HG03175 (cell line): ENCODE measurements at regions not wholly inside any gene's neighbourhood (a gene's known extent, or its start where the extent isn't known, plus 50 kb on each side); places are given as distances from the start of the nearest gene placed in this dataset.
"Not testable (repeated sequence)": the region's sequence is repeated elsewhere in the genome, so short reads cannot be mapped to it uniquely, and the experiment has no call there.

Experiments used
- ATAC-seq: cut with Tn5 transposase; IDR thresholded peaks from one replicate; pipeline ENCODE4 v1.9.1; 2021; ENCODE audit warnings: mild to moderate bottlenecking, moderate library complexity; ENCODE audit not compliant: unreplicated experiment

DNA sequence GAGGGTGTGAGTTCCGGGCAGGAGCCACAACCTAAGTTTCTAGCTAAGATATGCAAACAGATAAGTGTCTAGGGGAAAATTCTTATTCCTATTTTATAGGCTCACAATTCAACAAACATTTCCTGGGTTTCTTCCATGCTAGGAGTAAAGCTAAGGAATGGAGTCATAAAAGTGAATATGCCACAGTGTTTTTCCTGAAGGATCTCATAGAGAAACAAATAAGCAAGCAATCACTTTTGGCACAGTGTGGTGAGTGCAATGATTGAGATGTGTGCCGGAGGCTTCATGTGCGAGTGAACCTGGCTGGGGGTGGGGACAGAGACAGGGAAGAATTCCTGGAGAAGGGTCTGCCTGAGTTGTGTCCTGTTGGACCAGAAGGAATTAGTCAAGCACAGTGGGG lies 147.4 kb downstream of the TENT5C start:
- ATAC-seq: no peak

DNA sequence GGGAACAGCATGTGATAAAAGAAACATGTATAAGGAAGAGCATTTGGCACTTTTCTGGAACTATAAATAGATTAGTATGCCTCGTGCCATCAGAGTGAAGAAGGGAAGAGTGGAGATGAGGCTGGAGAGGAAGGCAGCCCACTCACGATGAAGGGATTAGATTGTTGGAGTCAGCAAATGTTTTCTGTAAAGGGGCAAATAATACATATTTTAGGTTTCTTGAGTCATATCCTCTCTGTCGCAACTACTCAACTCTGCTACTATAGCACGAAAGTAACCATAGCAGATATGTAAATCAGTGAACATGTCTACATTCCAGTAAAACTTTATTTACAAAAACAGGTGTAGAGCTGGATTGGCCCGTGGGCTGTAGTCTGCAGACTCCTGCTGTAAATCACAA lies 147.8 kb downstream of the TENT5C start:
- ATAC-seq: no peak

DNA sequence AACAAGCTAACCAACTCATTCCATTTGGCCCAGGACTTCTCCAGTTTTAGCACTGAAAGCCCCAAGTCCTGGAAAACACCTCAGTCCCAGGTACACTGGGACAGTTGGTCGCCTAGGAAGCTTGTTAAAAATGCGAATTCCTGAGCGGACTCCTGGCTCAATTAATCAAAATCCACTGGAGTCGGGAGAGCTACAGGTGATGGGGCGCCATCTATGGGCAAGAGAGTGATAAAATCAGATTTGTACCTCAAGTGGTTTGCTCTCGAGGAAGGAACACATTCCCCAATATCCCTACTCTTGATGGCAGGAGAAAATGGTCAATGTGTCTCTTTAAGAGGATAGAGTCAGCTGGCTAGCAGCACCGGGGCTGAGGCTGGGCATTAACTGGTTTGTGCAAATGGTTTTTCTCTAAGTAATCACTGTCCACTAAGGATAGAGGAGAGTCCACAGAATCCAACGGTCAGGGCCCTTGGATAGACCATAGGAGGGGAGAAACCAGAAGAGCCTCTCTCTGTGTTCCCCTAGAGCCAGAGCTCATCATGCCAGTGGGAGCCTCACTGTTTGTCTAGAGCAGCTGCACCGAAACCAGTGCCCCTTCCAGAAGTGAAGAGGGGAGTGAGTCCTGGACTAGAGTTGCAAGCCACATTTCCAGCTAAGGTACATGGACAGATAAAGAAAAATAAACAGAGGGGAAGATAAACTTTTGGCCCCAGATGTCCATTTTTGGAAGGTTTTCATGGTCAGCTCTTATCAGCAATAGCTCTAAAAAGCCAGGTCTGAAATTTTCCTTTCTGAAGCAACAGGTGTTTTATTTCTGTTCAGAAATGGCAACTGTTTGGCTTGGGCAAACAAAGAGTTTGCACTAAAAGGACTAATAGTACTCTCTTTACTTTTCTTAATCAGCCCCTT lies 148.5 kb downstream of the TENT5C start:
- no peak for ATAC-seq

DNA sequence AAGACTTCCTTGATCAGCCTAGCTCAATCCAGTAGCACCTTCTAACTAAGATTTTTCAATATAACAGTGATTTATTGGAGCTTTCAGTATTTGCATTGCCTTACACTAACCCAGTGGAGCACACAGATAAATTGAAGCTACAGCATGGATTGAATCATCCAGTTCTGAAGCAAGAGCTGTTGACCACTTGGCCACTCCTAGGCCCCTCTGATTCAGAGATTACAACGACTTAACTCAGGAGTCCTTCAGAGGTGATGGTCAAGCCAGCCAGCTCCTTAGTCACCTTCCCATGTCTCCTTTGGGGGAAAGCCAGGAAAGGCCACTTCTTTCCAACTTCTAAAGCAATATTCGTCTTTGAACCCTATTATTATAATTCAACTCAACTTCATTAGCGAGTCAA lies 151.8 kb downstream of the TENT5C start:
- ATAC-seq: no peak

DNA sequence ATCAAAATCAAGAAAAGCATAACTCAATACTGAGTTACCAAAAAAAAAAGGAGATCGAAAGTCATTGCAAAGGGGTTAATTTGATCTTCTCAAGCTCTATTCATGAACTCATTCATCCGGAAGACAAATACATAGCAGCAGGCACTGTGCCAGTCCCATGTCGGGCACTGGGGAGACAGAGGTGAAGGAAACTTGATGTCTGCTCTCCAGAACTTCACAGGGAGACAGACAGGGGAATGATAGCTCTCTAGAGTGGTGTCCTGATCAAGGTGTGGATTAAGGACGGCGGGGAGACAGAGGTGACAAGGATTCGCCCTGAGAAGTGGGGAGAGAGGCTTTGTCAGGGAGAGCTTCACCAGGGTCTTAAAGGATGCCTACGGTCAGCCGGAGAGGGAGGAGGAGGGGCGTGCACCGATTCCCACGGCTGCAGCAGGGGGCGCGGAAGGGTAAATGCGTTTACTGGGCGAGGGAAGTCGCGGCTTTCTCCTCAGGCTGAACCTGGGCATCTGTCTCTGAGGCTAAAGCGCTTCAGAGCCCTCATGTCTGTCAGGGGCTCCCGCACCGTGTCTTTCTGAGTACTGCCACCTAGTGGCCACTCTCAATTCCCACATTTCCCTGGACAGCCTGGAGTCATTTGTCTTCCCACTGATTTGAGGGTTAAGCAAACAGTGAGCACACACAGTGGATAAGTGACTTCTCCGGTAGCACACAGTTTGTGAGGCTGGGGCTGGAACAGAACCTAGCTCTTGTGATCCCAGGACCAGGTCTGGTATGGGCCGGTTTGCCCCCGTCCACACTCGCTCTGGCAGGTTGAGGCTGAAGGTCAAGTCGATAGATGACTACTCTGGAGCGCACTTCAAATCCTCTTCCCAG lies 152.8 kb downstream of the TENT5C start:
- ATAC-seq: peak; percentile 77

DNA sequence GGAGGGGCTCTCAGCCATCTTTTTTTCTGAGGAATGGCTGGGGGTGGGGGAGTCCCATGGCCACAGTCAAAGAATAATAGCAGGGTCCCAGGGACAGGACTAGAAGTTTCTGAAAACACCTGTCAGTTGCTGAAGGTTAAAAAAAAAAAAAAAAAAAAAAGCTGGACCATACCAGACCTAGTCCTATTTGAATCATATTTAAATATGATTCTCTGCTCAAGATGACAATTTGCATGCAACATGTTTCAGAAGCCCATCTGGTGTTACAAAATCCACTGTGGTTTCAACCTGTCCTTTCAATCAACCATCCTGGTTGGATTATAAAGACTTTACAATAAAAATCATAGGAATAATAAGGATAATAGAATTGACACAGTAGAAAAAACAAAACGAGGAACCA lies 153.7 kb downstream of the TENT5C start:
- no peak for ATAC-seq

DNA sequence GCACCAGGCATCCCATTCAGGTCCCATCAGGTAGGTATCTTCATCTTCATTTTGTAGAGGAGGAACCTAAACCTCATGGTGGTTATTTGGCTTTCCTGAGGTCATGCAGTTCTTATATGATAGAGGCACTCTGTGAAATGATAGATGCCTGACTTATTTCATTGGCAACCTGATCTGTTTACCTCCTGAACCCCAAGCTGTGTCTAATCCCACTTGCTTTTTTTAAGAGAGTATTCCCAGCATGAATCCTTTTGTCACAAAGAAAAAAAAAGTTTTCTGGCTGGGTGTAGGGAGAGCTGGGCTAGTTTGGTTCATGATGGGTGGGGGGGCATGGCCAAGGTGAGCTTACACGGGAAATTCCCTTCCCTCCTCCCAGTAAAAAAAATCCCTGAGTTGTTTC lies 154.2 kb downstream of the TENT5C start:
- ATAC-seq: no peak

DNA sequence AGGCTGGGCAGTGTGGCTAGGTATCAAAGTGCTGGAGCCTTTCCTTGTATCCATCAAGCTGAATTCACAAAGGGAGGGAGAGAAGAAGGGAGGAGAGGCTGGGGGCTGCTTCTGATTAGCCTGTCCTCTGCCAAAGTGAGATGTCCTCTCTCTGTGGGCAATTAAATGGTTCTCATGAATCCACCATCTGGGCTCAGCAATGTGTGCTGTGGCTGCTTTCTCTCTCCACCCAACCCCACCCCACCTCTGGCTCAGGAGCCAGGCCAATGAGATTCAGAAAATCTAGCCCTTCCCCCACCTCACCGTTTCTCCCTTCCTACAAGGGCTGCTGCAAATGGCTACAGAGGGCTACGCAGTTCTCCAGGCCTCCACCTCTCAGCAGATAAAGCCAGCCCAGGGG lies 154.6 kb downstream of the TENT5C start:
- ATAC-seq: no peak

DNA sequence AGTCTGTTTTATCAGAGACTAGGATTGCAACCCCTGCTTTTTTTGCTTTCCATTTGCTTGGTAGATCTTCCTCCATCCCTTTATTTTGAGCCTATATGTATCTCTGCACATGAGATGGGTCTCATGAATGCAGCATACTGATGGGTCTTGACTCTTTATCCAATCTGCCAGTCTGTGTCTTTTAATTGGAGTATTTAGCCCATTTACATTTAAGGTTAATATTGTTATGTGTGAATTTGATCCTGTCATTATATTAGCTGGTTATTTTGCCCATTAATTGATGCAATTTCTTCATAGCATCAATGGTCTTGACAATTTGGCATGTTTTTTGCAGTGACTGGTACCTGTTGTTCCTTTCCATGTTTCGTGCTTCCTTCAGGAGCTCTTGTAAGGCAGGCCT lies 161.7 kb downstream of the GDAP2 start:
- ATAC-seq: not testable (repeated sequence)

DNA sequence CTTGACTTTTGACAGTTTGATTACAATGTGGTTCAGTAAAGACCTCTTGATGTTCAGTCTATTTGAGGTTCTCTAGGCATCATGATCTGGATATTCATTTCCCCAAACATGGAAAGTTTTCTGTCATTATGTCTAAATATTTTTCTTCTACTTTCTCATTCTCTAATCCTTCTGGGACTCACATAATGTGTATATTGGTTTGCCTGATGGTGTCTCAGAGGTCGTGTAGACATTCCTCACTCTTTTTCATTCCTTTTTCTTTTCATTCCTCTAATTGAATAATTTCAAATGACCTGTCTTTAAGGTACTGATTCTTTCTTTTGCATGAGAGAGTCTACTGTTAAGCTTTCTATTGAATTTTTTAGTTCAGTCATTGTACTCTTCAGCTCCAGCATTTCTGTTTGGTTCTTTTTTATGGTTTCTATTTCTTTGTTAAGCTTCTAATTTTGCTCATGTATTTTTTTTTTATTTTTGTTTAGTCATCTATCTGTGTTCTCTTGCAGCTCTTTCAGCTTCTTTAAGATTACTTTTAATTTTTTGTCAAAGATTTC lies 158.4 kb downstream of the GDAP2 start:
- no peak for ATAC-seq

DNA sequence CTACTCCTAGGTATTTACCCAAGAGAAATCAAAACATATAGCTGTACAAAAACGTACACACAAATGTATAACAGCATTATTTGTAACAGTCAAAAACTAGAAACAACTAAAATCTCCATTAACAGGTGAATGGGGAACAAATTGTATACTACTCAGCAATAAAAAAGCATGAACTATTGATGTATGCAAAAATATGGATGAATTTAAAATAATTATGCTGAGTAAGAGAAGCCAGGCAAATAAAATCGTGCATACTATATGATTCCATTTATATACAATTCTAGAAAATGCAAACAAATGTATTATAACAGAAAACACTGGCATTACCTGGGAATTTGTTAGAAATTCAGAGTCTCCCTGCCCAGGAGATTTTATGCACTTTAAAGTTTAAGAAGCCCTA lies 150.1 kb downstream of the GDAP2 start:
- no peak for ATAC-seq

DNA sequence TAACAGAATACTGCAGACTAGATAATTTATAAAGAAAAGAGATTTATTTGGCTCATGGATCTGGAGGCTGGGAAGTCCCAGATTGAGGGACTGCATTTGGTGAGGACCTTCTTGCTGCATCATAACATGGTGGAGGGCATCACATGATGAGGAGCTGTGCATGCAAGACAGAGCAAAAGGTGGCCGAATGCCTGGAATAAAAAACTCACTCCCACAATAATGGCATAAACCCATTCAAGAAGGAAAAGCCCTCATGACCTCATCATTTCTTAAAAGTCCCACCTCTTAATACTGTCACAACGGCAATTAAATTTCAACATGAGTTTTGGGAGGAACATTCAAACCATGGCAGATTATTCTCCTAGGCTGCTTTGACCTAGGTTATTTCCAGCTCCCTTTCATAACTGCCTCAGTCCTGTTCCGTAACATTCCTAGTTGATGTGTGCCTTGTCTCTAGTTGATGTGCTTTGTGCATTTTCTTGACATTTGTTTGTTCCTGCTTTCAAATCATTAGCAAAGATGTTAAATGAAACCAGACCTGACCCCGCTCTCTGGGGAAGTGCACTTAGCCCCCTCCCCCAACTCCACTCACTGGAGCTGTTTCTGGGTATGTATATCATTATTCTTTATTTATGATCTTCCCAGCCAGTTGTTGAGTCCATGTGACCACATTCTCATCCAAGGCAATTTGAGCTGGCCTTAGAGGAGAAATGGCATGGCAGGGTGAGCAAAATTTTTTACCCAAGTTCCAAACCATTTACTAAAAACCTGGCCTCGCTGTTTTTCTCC lies 148.5 kb downstream of the GDAP2 start:
- ATAC-seq: no peak

DNA sequence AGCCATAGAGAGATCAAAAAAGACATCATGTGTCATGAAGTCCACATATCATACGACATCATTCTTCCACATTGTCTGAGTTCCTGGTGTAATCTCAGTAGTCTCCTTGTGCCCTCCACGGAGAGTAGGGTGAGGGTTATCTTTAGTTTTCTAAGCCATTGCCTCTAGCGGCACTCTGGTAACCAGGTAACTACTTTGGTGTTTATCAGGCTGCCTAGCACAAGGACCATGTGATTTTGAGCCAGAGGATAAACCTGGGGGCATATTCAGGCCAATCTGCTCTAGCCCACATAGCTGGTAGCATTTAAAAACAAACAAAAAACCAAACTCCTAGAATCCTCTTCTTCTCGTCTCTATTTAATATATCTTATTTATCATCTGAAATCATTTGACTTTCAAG lies 147.4 kb downstream of the GDAP2 start:
- no peak for ATAC-seq

DNA sequence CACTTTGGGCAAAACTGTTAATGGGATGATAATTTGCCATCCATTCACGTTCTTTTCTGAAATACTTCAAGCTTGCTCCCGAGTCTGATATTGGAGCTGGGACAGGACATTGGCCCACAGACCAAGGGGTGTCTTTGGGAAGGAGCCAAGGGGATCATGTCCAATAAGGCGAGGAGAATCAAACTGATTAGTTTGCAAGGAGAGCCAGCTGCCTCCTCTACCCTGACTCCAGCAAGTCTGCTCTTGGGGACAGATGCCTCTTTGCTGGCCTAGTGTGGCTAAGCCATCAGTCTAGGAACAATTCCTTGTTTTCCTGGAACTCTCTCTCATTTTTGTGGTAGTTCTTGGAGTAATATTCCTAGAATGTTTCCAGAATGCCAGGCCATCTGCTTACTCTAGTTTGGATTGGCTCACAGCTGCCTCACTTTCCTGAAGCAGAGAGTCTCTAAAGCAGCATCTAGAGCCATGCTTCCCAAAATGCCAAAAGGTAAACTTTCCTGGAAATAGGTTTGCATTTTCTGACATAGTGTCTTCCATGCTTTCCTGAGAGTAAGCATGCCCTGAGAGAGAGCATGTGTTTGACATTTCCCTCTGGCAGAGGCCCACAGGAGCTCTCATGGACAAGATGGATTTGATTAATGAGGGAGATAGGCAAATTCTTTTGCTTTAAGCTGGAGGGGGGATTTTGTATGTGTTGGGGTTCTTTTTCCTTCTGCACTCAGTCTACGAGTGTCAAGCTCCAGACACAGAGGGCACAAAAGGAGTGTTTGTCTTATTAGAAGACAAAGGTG lies 145.6 kb downstream of the GDAP2 start:
- ATAC-seq: no peak

DNA sequence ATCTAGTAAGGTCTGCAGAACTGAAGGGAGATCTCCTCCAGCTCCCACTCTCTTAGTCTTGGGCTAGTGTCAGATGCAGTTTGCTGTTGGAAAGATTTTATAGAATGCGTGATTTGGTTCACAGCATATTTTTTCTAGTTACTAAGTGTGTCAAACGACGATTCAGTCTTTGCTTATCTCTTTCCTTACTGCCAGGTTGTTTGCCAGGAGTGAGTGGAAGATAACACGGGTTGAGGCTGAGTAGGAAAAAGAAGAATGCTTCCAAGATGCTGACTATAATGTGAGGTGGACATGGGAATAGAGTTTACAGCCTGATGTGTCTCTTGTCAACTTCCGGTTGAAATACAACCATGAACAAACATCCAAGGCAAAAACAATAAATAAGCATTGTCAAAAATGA lies 141.4 kb downstream of the GDAP2 start:
- no peak for ATAC-seq

DNA sequence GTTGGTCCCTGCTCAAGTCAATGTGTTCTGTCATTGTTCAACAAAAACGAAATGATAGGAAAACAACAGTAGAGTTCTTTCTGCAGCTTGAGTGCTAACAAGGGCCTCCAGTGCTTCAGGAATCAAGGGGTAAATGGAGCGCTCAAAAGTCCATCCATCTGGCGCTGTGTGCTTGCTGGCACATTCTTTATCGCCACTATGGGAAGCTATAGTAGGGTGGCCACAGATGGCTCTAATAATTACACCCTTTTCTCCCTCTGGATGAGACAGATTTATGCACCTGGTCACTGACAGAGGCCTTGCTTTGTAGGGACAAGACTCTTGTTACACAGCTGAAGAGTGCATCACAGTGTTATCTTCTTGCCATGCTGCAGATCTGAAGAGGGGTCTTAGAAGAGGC lies 136.0 kb downstream of the GDAP2 start:
- ATAC-seq: no peak

DNA sequence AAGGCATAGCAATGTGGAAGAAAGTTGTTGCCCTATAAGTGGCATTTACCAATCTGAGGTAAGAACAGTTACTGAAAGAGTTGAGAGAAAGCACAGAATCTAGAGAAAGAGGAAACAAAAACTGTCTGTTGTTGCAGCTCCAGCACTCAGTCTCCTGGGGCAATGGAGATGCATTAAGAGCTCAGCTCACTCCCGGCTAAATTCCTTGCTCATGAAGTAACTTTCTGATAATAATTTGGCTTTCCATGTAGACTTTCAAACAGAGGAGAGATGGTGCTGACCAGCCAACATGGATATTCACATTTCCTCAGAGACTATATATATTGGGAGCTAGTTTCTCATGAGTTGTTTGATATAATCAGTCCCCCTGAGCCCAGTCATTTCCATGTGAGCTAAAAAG lies 135.3 kb downstream of the GDAP2 start:
- ATAC-seq: no peak

DNA sequence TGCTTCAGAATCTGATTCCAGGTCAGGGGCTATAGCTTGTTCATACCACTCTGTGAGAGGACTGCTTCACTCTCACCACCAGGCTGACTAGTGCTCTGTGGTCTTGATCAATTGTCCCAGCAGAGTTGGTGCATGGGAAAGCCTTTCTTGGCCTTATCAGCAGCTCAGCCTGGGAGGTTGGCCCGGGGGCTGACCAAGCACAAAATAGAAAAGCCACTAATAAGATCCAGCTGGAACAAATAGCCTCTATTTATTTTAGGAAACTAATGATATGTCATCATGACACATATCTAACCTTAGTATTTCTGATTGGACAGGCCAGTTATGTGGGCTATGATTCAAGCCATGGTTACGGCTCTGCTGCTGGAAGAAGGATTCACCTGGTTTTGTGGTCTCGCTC lies 134.2 kb downstream of the GDAP2 start:
- ATAC-seq: no peak

DNA sequence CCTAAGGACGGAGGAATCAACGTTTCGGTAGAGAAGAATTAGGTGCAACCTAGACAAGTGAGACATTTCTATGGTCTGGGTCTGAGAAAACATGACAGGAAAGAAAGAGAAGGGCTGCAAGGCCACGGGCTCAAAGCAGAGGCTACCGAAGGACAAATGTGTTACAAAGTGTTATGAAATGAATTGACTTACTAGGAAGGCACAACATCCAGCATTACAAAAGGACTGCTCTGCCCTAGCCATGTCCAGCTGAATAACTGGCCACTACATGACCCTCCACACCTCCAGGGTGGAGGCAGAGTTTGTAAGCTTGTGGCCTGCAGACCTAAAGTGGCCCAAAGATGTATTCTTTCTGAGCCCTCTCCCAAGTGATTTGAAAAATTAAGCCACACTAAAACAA lies 133.6 kb downstream of the GDAP2 start:
- no peak for ATAC-seq

DNA sequence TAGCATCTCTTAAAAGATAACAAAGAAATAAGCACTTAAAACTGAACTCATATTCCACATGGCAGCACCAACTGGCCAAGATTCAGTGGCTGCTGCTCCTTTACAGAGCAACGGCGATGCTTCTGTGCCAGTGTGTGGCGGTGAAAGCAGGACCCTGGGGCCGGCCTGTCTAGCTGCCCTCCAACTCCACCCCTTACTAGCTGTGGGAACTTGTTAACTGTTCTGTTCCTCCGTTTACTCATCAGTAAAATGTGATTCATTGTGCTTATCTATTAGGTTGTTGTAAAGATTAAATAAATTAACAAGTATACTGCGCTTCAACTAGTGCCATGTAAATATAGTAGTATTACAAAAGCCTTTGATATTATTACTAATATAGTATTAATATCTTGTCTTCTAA lies 133.2 kb downstream of the GDAP2 start:
- ATAC-seq: no peak
